VCaP (cell line): ENCODE measurements at regions not wholly inside any gene's neighbourhood (a gene's known extent, or its start where the extent isn't known, plus 50 kb on each side); places are given as distances from the start of the nearest gene placed in this dataset.
"Not testable (repeated sequence)": the region's sequence is repeated elsewhere in the genome, so short reads cannot be mapped to it uniquely, and the experiment has no call there.

Experiments
- H3K27ac ChIP-seq: fragments of 450-650 bp; 2 replicates; pipeline ENCODE4 v1.5.1; 2017

DNA sequence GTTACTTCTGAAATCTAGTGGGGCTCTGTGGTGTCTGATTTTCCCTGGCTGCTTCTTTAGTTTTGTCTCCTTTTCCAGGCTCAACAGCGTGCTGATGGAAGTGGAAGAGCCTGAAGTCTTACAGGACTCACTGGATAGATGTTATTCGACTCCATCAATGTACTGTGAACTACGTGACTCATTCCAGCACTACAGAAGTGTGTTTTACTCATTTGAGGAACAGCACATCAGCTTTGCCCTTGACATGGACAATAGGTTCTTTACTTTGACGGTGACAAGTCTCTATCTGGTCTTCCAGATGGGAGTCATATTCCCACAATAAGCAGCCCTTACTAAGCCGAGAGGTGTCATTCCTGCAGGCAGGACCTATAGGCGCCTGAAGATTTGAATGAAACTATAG is 51.1 kb downstream of the NBPF8 start:
- not testable (repeated sequence) for H3K27ac ChIP-seq

DNA sequence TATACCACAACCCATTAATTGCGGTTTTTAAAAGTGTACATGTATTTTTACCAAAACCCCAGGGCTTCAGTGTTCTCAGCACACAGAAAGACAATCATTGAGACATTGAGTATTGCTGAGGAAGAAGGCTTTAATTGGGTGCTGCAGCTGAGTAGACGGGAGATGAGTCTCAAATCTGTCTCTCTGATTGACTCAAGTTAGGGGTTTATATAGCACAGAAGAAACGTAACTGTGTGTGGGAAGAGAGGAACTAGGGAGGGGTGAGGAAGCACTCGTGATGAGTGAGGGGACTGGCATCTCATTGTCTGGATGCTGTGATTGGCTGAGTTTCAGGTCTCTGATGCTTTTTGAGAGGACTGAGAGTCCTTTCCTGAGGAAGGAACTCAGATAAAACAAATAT is 62.8 kb downstream of the NBPF8 start:
- not testable (repeated sequence) for H3K27ac ChIP-seq

- H3K27ac ChIP-seq: not testable (repeated sequence)
These were observed 63.6 kb downstream of the NBPF8 start for GRCh38 chr1:120478400-120478799.

GRCh38 chr1:120487542-120487941 is 72.7 kb downstream of the NBPF8 start:
- H3K27ac ChIP-seq: not testable (repeated sequence)

- not testable (repeated sequence) for H3K27ac ChIP-seq
These were observed 74.4 kb downstream of the NBPF8 start for GRCh38 chr1:120489217-120489616.

DNA sequence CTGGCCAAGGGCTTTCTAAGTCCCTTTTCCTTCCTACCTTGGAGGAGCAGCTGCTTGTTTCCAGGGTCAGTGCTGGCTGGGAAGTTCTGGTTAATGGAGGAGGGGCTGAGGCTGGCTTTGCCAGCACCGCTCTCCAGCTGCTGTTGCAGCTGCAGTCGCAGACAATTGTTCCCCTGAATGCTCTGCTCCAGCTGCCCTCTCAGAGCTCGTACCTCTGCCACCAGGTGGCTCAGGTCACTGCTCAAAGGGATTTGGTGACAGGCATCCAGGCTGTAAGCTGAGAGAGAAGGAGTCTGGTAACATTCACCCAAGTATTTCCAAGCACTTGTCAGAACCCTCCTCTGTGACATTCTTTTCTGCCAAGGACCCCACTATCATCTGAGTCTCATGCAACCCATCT is 82.3 kb downstream of the NBPF8 start:
- H3K27ac ChIP-seq: not testable (repeated sequence)

DNA sequence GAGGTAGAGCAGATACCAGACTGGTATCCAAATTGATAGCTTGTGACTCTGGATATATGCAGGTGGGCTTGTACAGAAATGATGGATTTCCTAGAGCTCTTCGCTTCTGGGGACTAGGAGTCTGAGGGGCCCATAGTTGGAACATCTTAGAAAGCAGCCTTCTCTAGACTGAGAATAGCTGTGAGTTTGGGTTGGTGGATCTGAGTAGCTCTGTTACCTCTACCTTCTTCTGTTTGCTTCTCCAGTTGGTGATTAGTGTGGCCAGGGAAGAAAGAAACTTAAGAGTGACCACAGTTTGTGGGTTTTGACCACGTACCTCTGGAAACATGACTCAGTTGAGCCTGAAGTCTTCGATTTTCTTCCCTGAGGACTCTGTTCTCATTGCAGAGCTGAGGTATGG is 88.4 kb downstream of the NBPF8 start:
- not testable (repeated sequence) for H3K27ac ChIP-seq

DNA sequence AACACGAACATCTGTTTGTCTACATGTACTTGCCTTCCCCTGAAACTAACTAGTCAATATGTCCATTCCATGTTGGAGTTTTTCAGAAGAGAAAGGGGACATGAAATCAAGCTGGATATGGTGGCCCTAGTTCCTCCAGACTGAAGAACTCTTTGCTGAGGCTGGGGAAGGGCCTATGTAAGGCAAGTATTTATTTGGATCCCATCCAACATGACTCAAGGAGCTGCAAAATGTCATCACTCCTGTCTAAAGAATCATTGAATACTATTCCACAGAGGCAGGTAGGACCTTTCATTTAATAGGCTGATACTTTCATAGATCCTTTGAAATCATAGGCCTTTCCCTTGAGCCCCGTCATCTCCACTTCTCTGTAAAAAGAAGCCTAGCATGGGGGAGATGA is 91.5 kb downstream of the NBPF8 start:
- not testable (repeated sequence) for H3K27ac ChIP-seq

DNA sequence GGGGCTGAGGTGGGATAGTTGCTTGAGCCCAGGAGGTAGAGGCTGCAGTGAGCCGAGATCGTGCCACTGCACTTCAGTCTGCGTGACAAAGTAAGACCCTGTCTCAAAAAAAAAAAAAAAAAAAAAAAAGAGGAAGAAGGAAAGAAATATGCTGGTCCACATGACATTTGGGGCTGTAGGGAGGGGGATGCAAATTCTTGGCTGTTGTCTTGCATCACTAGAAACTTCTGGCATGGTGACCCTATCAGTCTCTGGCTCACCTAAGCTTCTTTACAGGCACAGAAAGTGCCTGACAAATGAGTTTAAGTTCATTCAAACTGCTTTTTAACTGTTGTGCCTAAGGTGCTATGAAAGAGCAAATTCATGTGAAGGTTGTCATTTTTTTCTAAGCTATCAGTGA is 93.5 kb downstream of the NBPF8 start:
- H3K27ac ChIP-seq: not testable (repeated sequence)

DNA sequence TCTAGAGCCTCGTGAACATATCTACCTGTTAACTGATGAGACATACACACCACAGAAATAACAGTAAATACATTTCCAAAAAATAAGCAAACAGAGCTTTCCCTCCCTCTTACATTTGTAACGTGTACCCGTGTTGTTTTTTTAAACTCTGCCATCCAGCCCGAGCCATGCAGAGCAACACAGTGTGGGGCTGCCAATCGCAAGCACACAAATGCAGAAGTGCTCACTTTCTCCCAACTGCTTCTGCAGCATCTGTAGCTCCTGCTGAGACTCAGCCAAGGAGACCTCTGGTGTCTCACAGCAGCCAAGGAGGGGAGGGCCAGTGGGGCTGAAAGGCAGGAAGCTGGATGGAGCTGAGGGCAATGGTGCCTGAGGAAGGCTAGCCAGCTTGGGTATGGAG is 94.4 kb downstream of the NBPF8 start:
- H3K27ac ChIP-seq: not testable (repeated sequence)

- H3K27ac ChIP-seq: not testable (repeated sequence)
These were observed 98.3 kb downstream of the NBPF8 start for GRCh38 chr1:120513099-120513498.

DNA sequence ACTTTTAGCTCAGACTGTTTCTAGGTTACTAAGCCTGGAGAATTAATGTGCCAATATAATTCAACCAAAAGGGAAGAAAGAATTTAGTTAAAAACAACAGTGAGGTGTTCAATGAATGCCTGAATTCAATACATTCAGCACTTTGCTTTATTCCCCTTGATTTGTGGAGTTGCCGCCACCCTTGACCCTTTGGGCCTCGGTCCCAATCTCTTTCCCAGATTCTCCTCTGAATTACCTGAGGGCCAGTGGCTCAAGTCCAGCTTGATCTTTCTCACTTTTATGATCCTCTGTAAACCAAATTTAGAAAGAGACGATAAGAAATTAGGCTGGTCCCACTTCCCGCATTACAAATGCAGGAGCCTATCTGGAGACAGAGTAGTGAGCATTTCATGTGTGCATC is 98.7 kb downstream of the NBPF8 start:
- H3K27ac ChIP-seq: not testable (repeated sequence)

GRCh38 chr1:120519196-120519595 is 104.4 kb downstream of the NBPF8 start:
- not testable (repeated sequence) for H3K27ac ChIP-seq

- H3K27ac ChIP-seq: not testable (repeated sequence)
These were observed 109.6 kb downstream of the NBPF8 start for GRCh38 chr1:120524416-120524815.

GRCh38 chr1:120525386-120525785 is 110.6 kb downstream of the NBPF8 start:
- not testable (repeated sequence) for H3K27ac ChIP-seq

DNA sequence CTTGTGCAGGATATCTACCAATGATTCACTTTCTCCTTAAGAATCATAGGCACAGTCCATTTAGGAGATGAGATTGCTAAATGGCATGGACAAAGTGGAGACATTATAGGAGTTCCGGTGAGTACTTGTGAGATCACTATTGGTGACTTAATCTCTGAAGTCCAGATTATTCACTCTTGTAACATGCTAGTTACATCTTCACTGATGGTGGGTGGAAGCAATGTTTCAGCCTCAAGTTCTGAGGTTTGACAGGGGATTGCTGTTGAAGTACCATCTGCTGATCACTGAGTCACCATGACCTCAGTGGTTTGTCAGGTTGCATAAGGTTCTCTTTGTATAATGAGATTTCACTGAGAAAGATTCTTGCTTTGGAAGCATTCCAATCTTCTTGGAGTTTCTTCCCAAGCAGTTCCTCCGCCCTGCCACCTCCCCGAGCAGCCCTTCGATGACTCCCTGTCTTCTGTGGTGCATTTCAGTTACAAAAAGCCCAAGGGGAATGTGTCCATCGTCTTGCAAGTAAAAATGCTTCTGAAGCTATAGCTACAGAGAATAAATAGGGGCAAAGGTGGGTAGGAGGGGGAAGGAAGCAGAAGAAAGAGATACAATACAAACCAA is 114.7 kb downstream of the NBPF8 start:
- not testable (repeated sequence) for H3K27ac ChIP-seq

DNA sequence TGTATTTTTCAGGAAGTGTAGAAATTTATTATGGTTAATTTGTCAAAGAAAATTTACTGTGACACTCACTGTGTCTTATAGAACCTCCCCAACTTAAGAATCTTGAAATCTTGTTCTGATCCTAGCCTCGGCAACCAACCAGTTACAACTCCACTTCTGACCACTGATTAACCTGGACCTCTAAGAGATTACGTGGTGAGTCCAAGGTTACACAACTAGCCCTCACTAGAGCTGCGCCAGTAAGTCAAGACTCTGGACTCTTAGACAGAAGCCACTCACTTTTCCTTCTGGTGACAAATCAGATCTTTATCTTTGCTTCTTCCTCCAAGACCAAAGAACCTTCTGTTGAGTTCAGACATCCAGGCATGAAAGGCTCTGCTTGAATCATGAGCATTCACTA is 116.6 kb downstream of the NBPF8 start:
- H3K27ac ChIP-seq: not testable (repeated sequence)

DNA sequence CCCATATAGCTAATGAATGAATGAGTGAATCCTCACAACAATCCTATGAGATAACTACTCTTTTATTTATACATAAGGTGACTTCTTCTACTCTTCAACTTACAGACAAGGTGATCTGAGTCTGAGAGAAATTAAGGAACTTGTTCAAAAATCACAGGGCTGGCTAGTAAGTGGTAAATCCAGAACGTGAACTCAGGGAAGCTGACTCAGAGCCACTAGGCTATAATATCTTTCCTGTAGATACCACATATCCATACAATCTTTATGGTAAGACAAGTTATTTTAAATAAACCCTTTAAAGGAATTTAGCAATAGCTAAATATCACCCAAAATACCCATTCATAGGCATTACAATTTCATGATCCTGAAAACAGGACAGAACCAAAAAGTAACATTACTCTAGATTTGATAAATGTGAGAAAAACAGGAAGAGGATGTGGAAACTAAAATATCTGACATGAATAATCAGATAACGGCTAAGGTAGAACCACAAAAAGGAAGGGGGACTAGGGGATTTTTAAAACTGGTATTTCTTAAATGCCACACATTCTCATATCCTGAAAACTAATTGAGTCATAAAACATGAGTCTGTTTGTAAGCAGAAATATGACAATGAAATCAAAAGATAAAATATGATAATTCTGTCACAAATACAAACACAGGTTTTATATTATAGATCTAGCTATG is 119.7 kb downstream of the NBPF8 start:
- H3K27ac ChIP-seq: not testable (repeated sequence)

- not testable (repeated sequence) for H3K27ac ChIP-seq
These were observed 120.2 kb downstream of the NBPF8 start for GRCh38 chr1:120535052-120535451.

DNA sequence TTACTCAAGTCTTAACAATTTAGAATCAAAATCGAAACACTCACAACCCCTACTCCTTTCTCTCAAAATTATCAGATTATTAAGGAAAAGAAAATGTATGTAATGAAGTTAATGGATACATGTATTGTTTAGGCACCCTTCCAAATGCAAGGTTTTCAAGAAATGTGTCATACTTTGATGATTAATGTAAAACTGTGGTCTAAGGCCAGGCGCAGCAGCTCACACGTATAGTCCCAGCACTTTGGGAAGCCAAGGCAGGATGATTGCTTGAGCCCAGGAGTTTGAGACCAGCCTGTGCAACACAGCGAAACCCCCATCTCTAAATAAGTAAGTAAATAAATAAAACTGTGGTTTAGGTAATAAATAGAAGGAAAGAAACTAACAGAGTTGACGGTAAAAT is 126.6 kb downstream of the NBPF8 start:
- not testable (repeated sequence) for H3K27ac ChIP-seq

DNA sequence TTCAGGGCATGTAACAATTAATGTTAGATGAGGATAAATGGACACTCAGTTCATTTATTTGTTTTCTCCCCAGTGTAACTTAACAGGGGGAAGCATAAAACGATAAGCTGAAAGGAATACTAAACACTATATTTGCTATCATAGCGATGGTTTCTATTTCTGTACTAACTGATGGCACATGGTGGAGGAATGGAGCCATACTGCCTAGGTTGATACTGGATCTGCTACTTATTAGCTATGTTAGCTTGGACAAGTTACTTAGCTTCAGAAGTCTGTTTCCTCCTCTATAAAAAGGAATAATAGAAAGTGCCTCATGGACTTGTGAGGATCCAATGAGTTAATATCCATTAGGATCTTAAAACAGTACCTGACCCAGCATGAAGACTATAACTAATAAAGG is 127.5 kb downstream of the NBPF8 start:
- not testable (repeated sequence) for H3K27ac ChIP-seq

- not testable (repeated sequence) for H3K27ac ChIP-seq
These were observed 128.1 kb downstream of the NBPF8 start for GRCh38 chr1:120542940-120543339.

DNA sequence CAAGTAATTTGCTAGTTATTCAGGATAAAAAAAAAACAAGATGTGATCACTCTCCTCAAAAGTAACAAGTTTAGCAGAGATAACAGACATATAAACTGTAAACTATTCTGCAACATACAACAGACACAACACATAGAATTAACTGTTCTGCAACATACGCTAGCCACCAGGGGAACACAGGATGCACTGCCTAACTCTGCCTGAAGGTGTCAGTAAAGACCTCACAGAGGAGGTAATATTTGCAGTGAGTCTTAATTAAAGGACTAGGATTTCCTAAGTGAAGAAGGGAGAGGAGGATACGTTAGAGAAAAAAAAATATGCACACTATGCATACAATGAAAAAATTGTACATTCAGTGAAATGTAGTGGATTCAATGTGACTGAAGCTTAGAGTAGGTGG is 129.6 kb downstream of the NBPF8 start:
- not testable (repeated sequence) for H3K27ac ChIP-seq

- H3K27ac ChIP-seq: not testable (repeated sequence)
These were observed 135.5 kb downstream of the NBPF8 start for GRCh38 chr1:120550335-120550734.
